Endothelial cell of umbilical vein (primary cell): ENCODE measurements at regions not wholly inside any gene's neighbourhood (a gene's known extent, or its start where the extent isn't known, plus 50 kb on each side); places are given as distances from the start of the nearest gene placed in this dataset.

Experiments used
- EZH2 ChIP-seq: IDR thresholded peaks from 2 replicates; pipeline ENCODE4 v1.6.1; 2012; ENCODE audit warnings: borderline replicate concordance, low read depth, mild to moderate bottlenecking, moderate library complexity, low read length, inconsistent platforms; ENCODE audit not compliant: severe bottlenecking
- MYC ChIP-seq: IDR thresholded peaks from one replicate; pipeline ENCODE4 v1.6.1; 2011; ENCODE audit warnings: mild to moderate bottlenecking, low read depth, low read length
- POLR2A ChIP-seq: IDR thresholded peaks from 2 replicates; pipeline ENCODE4 v1.6.1; 2012; ENCODE audit warnings: low read depth, mild to moderate bottlenecking, control low read depth, low read length
- POLR2AphosphoS5 ChIP-seq: IDR thresholded peaks from 2 replicates; pipeline ENCODE4 v1.6.1; 2012; ENCODE audit warnings: low read depth, mild to moderate bottlenecking, control low read depth, low read length, moderate library complexity; ENCODE audit not compliant: insufficient read depth
- TF ChIP-seq, protein P1 (sequence below), 2 donors: IDR thresholded peaks; 1 replicate in 1 of 2; 2 replicates in 1 of 2; pipeline ENCODE4 v1.5.1; 2011; ENCODE audit warnings: low read length in 2 of 2, mild to moderate bottlenecking in 2 of 2, moderate library complexity in 2 of 2, control low read depth in 1 of 2, inconsistent platforms in 1 of 2, low read depth in 1 of 2; ENCODE audit not compliant: insufficient read depth in 1 of 2; ENCODE audit errors: extremely low read depth in 1 of 2

DNA sequence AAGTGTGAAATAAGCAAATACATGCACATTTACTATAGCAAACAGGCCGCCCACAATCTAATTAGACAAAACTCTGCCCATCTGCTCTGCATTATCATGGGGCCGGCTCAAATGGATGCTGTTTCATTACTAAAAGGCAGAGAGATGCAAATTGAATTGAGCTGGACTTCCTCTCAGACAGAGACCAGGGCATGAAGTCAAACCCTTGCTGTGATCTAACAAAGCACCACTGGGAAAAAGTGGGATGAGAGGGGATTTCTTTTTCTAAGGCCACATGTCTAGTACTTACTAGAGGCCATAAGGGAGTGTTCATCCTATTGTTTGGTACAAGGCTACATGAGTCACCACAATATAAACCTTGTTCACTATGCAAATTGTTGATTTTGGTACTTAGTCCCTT is 614.7 kb downstream of the ISL1 start:
- no peak for TF ChIP-seq EZH2
- TF ChIP-seq, protein P1, sequence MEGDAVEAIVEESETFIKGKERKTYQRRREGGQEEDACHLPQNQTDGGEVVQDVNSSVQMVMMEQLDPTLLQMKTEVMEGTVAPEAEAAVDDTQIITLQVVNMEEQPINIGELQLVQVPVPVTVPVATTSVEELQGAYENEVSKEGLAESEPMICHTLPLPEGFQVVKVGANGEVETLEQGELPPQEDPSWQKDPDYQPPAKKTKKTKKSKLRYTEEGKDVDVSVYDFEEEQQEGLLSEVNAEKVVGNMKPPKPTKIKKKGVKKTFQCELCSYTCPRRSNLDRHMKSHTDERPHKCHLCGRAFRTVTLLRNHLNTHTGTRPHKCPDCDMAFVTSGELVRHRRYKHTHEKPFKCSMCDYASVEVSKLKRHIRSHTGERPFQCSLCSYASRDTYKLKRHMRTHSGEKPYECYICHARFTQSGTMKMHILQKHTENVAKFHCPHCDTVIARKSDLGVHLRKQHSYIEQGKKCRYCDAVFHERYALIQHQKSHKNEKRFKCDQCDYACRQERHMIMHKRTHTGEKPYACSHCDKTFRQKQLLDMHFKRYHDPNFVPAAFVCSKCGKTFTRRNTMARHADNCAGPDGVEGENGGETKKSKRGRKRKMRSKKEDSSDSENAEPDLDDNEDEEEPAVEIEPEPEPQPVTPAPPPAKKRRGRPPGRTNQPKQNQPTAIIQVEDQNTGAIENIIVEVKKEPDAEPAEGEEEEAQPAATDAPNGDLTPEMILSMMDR (IDR thresholded peaks at IDR 0.05; ENCODE audit: extremely low read depth in 1 of 2, insufficient read depth in 1 of 2, low read depth in 1 of 2, low read length in 2 of 2) = no peak
- no peak for TF ChIP-seq POLR2A
- TF ChIP-seq POLR2AphosphoS5 = no peak
- no peak for TF ChIP-seq MYC
